Epithelial cell of proximal tubule (primary cell): ENCODE measurements at regions not wholly inside any gene's neighbourhood (a gene's known extent, or its start where the extent isn't known, plus 50 kb on each side); places are given as distances from the start of the nearest gene placed in this dataset.

Source experiments
- DNase-seq: peaks from one replicate; pipeline ENCODE4 v3.0.0-alpha.2; 2011; ENCODE audit warnings: low read depth
- H3K4me3 ChIP-seq: 2 replicates; pipeline ENCODE4 v1.5.1; 2011; ENCODE audit warnings: low read depth, mild to moderate bottlenecking, low read length
- CTCF ChIP-seq: conservative IDR thresholded peaks from 2 replicates; pipeline ENCODE4 v1.5.1; 2012; ENCODE audit warnings: low read depth, mild to moderate bottlenecking, low read length

- no peak overlapping the region for H3K4me3 ChIP-seq
- no peak for TF ChIP-seq CTCF
- DNase-seq = no peak
Observed at GRCh38 chr18:22841840-22842239, 91.3 kb upstream of the RBBP8 start.

GRCh38 chr18:22844190-22844589, 88.9 kb upstream of the RBBP8 start:
- no peak for DNase-seq
- H3K4me3 ChIP-seq = no peak overlapping the region
- TF ChIP-seq CTCF = no peak

GRCh38 chr18:22844628-22845027, 88.5 kb upstream of the RBBP8 start:
- H3K4me3 ChIP-seq = no peak overlapping the region
- TF ChIP-seq CTCF = no peak
- DNase-seq = no peak

- H3K4me3 ChIP-seq = no peak overlapping the region
- TF ChIP-seq CTCF = peak; percentile 59
- no peak for DNase-seq
Observed at GRCh38 chr18:22846088-22846683, 86.9 kb upstream of the RBBP8 start.

GRCh38 chr18:22846697-22847096, 86.4 kb upstream of the RBBP8 start:
- TF ChIP-seq CTCF = no peak
- no peak overlapping the region for H3K4me3 ChIP-seq
- DNase-seq = no peak

GRCh38 chr18:22847392-22847791, 85.7 kb upstream of the RBBP8 start:
- no peak for DNase-seq
- H3K4me3 ChIP-seq = no peak overlapping the region
- no peak for TF ChIP-seq CTCF

GRCh38 chr18:22847867-22848451, 85.2 kb upstream of the RBBP8 start:
- no peak for TF ChIP-seq CTCF
- DNase-seq = no peak
- no peak overlapping the region for H3K4me3 ChIP-seq
